MCF 10A (cell line): ENCODE measurements at regions not wholly inside any gene's neighbourhood (a gene's known extent, or its start where the extent isn't known, plus 50 kb on each side); places are given as distances from the start of the nearest gene placed in this dataset.

ENCODE experiments used
- BruUV-seq: library from RNA; stranded (reverse); fragments of 400-500 nt; replicated peaks from 2 replicates; lab custom pipeline; 2021; lab: Mats Ljungman, UMichigan
- CTCF ChIA-PET: fragments of 300-600 bp; sonication (Branson Sonifier 250); formaldehyde crosslinking; extraction: SDS; loops from one replicate; lab custom pipeline; 2021; ENCODE audit warnings: antibody characterized with exemption, inconsistent platforms; lab: Yijun Ruan, JAX
- POLR2A ChIA-PET: fragments of 300-600, 350-650 bp; sonication (Branson Sonifier 250); formaldehyde crosslinking; extraction: SDS; loops from one replicate; lab custom pipeline; 2020; ENCODE audit warnings: antibody characterized with exemption, inconsistent platforms; lab: Yijun Ruan, JAX
- DNase-seq: peaks from one replicate; pipeline ENCODE4 v3.0.0-alpha.2; 2018; ENCODE audit not compliant: unreplicated experiment
- H3K27ac Mint-ChIP-seq: one replicate; pipeline ENCODE4 v1.8.0; 2022; ENCODE audit warnings: mild to moderate bottlenecking, low read depth, mixed read lengths; ENCODE audit not compliant: unreplicated experiment
- H3K27me3 Mint-ChIP-seq: one replicate; pipeline ENCODE4 v1.8.0; 2022; ENCODE audit warnings: mixed read lengths; ENCODE audit not compliant: insufficient read depth, unreplicated experiment
- H3K36me3 Mint-ChIP-seq: one replicate; pipeline ENCODE4 v1.8.0; 2022; ENCODE audit warnings: mild to moderate bottlenecking, moderate library complexity, mixed read lengths; ENCODE audit not compliant: insufficient read depth, unreplicated experiment
- H3K4me1 Mint-ChIP-seq: one replicate; pipeline ENCODE4 v1.8.0; 2022; ENCODE audit warnings: mixed read lengths; ENCODE audit not compliant: insufficient read depth, unreplicated experiment
- H3K4me3 Mint-ChIP-seq: one replicate; pipeline ENCODE4 v1.8.0; 2022; ENCODE audit warnings: mild to moderate bottlenecking, moderate library complexity, mixed read lengths; ENCODE audit not compliant: unreplicated experiment
- H3K9me3 Mint-ChIP-seq: one replicate; pipeline ENCODE4 v1.8.0; 2022; ENCODE audit warnings: mixed read lengths; ENCODE audit not compliant: unreplicated experiment
- intact Hi-C: fragments of 100-400 bp; cut with micrococcal nuclease; formaldehyde crosslinking; loops from 2 replicates; pipeline ENCODE4 v1.14.1; 2022
- TF ChIP-seq, protein P1 (sequence below): fragments of 200-600 bp; IDR thresholded peaks from one replicate; pipeline ENCODE4 v1.8.0; 2022; ENCODE audit warnings: antibody characterized with exemption, mild to moderate bottlenecking; ENCODE audit not compliant: unreplicated experiment

DNA sequence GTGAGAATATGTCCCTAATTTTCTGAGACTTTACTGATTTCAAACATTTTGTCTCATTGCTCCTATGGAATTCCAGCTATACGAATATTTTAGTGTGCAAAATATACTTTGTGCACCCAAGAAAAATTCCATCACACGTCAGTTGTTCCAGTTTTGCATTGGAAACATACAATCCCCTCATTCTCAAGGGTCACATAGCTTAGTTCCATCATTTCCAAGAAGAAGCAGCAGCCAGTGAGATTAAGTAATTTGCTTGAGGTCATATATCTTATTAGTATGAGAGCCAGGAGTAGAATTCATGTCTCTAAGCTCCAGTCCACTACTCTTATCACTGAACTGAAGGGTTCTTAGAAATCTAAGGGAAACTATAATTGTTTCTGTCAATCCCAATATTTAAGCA is 746.7 kb upstream of the C9orf72 start:
- Mint-ChIP-seq H3K9me3 (no peaks in the 10 kb centered on the region), H3K4me3 (no peak overlapping the region), H3K36me3 (no peaks in the 10 kb centered on the region), H3K27ac (no peak overlapping the region), H3K27me3 (no peaks in the 10 kb centered on the region), H3K4me1 (no peaks in the 10 kb centered on the region)
- DNase-seq, result no peak
- CTCF ChIA-PET, result no interaction called here
- BruUV-seq, result no TSS peak
- POLR2A ChIA-PET, result interaction anchor here (1.3 kb wide), 1 partner anchor 13 kb away, joined by 4 read pairs; no protein-coding TSS in a partner anchor
- TF ChIP-seq, protein P1, sequence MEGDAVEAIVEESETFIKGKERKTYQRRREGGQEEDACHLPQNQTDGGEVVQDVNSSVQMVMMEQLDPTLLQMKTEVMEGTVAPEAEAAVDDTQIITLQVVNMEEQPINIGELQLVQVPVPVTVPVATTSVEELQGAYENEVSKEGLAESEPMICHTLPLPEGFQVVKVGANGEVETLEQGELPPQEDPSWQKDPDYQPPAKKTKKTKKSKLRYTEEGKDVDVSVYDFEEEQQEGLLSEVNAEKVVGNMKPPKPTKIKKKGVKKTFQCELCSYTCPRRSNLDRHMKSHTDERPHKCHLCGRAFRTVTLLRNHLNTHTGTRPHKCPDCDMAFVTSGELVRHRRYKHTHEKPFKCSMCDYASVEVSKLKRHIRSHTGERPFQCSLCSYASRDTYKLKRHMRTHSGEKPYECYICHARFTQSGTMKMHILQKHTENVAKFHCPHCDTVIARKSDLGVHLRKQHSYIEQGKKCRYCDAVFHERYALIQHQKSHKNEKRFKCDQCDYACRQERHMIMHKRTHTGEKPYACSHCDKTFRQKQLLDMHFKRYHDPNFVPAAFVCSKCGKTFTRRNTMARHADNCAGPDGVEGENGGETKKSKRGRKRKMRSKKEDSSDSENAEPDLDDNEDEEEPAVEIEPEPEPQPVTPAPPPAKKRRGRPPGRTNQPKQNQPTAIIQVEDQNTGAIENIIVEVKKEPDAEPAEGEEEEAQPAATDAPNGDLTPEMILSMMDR, result no peak
- intact Hi-C loops, result no loop called here

DNA sequence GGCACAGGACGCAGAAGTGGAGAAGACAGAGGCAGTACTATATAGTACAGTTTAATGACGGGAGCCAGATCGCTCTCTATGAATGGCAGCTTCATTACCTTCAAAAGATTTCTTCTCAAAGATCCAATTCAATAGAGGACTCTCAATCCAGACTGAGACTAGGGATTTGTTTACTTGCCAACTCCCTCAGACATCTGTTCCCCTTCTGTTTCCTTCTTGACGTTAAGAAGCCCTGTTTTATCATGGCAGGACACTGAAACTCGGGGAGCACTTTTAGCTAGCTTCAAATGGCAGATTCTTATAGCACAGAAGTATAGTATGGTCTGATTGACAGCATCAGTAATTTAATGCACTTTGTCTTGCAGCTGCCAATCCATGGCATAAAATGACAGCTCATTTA is 747.3 kb upstream of the C9orf72 start:
- Mint-ChIP-seq H3K27ac (no peak overlapping the region), H3K4me3 (no peak overlapping the region), H3K4me1 (no peaks in the 10 kb centered on the region), H3K36me3 (no peaks in the 10 kb centered on the region), H3K27me3 (no peaks in the 10 kb centered on the region), H3K9me3 (no peaks in the 10 kb centered on the region)
- ChIA-PET POLR2A (interaction anchor here (1.3 kb wide), 1 partner anchor 12 kb away, joined by 4 read pairs; no protein-coding TSS in a partner anchor), CTCF (interaction anchor here (0.7 kb wide), 1 partner anchor 1857 kb away, joined by 3 read pairs; no protein-coding TSS in a partner anchor)
- DNase-seq, result no peak
- intact Hi-C loops, result no loop called here
- TF ChIP-seq, protein P1, result no peak
- no TSS peak for BruUV-seq

DNA sequence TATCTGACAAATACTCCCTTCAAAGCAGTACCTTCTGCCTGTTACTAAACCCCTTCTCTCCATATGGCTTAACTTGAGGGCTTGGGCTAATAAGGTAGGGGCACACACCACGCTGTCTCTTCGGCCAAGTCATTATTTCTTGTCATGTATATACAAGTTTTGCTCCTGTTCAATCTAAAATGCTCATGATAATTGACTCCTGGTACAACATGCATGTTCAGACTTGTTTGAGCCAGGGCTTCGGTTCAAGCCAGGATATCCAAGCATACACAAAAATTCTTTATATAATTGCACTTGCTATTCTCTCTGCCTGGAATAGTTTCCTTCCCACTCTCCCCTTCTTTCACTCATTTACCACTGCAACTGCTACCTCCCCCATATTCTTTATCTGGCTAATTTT is 756.0 kb upstream of the C9orf72 start:
- Mint-ChIP-seq H3K27me3 (no peaks in the 10 kb centered on the region), H3K4me3 (no peak overlapping the region), H3K4me1 (peaks cover 24% of the 10 kb centered on the region), H3K27ac (peak overlapping the region; percentile 77), H3K36me3 (no peaks in the 10 kb centered on the region), H3K9me3 (peaks cover 15% of the 10 kb centered on the region)
- no TSS peak for BruUV-seq
- intact Hi-C loops, result no loop called here
- ChIA-PET CTCF (no interaction called here), POLR2A (interaction anchor here (0.7 to 0.9 kb wide), 2 partner anchors 13 to 15 kb away, joined by 3 to 4 read pairs; no protein-coding TSS in a partner anchor)
- TF ChIP-seq, protein P1, result no peak
- peak; percentile 31 for DNase-seq

DNA sequence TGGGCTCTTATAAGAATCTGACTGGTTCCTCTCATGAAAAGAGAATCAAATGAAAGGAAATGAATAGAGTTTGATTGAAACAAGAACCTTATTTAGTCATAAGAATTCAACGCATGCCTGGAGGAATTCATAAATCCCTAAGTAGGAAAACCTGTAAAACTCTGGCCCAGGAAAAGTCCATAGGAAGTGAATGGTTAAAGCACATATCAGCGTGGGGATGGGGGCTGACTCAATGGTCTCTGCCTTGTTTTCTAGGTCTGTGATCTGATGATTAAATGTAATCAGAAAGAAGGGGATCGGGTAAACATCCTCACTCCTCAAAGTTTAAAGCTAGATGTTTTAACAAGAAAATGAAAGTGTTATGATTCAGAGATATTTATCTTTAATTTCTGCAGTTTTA is 759.4 kb upstream of the C9orf72 start:
- TF ChIP-seq, protein P1, result no peak
- peaks cover 24% of the 10 kb centered on the region for H3K4me1 Mint-ChIP-seq
- H3K27me3 Mint-ChIP-seq, result no peaks in the 10 kb centered on the region
- DNase-seq, result no peak
- intact Hi-C loops, result no loop called here
- no peaks in the 10 kb centered on the region for H3K36me3 Mint-ChIP-seq
- ChIA-PET CTCF (interaction anchor here (0.7 kb wide), 1 partner anchor 8 kb away, joined by 3 read pairs; no protein-coding TSS in a partner anchor), POLR2A (interaction anchor here (0.7 kb wide), 1 partner anchor 12 kb away, joined by 4 read pairs; no protein-coding TSS in a partner anchor)
- no TSS peak for BruUV-seq
- H3K9me3 Mint-ChIP-seq, result peaks cover 5% of the 10 kb centered on the region
- no peak overlapping the region for H3K4me3 Mint-ChIP-seq
- no peak overlapping the region for H3K27ac Mint-ChIP-seq
